NB4 (cell line): ENCODE measurements at regions not wholly inside any gene's neighbourhood (a gene's known extent, or its start where the extent isn't known, plus 50 kb on each side); places are given as distances from the start of the nearest gene placed in this dataset.

Source experiments
- DNase-seq: peaks from one replicate; pipeline ENCODE4 v3.0.0; 2010; ENCODE audit warnings: low read depth
- H3K4me3 ChIP-seq: one replicate; pipeline ENCODE4 v1.5.1; 2011; ENCODE audit warnings: mild to moderate bottlenecking, low read depth, low read length, moderate library complexity
- MYC ChIP-seq: IDR thresholded peaks from 2 replicates; pipeline ENCODE4 v1.6.1; 2011; ENCODE audit warnings: low read depth, low read length
- POLR2A ChIP-seq: IDR thresholded peaks from 2 replicates; pipeline ENCODE4 v1.6.1; 2011; ENCODE audit warnings: mild to moderate bottlenecking; ENCODE audit not compliant: insufficient read length; ENCODE audit errors: extremely low read depth
- TF ChIP-seq, protein P1 (sequence below): IDR thresholded peaks from one replicate; pipeline ENCODE4 v1.5.1; 2012; ENCODE audit warnings: low read depth, low read length
- TF ChIP-seq, protein P2 (sequence below): IDR thresholded peaks from 2 replicates; pipeline ENCODE4 v1.6.1; 2011; ENCODE audit warnings: low read depth, low read length

DNA sequence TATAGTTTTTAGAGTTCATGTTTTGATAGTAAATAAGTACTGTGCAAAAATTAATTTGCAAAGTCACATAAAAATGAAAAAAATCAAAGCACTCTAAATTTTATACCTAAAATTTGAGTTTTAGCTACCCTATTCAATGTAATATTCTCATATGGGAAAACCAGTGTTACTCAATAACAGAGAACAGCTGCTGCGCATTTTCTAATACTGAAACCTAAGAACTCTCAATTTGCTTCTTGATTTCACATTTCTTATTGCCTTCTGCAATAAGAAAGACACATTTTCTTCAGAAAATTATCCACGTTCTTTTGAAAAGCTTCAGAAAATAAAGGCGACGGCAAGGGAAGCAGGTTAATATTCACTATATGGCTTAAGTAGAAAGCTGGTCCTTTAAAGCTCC, 199.1 kb upstream of the CCDC150 start:
- H3K4me3 ChIP-seq: no peak overlapping the region
- no peak for DNase-seq
- TF ChIP-seq, protein P1, sequence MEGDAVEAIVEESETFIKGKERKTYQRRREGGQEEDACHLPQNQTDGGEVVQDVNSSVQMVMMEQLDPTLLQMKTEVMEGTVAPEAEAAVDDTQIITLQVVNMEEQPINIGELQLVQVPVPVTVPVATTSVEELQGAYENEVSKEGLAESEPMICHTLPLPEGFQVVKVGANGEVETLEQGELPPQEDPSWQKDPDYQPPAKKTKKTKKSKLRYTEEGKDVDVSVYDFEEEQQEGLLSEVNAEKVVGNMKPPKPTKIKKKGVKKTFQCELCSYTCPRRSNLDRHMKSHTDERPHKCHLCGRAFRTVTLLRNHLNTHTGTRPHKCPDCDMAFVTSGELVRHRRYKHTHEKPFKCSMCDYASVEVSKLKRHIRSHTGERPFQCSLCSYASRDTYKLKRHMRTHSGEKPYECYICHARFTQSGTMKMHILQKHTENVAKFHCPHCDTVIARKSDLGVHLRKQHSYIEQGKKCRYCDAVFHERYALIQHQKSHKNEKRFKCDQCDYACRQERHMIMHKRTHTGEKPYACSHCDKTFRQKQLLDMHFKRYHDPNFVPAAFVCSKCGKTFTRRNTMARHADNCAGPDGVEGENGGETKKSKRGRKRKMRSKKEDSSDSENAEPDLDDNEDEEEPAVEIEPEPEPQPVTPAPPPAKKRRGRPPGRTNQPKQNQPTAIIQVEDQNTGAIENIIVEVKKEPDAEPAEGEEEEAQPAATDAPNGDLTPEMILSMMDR: no peak
- TF ChIP-seq POLR2A (no peak), MYC (no peak)
- TF ChIP-seq, protein P2, sequence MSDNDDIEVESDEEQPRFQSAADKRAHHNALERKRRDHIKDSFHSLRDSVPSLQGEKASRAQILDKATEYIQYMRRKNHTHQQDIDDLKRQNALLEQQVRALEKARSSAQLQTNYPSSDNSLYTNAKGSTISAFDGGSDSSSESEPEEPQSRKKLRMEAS: no peak

DNA sequence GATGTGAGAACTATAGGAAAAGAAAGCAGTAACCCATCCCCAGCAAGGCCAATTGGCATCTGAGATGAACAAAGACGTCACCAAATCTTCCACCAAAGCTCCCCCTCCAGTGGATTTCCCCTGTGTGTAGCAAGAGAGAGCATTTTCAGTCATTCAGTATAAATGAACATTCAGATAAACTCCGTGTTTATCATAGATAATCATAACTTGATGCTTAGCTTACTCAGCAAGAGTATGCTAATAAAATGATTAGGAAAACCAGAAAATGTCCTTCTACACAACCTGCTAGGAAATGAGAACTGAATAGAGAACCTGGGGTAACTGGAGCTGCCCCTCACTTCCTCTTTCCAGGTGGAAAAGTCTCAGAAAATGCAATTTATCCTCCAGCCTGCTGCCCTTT, 198.0 kb upstream of the CCDC150 start:
- no peak for DNase-seq
- no peak for TF ChIP-seq POLR2A
- no peak for TF ChIP-seq MYC
- TF ChIP-seq, protein P1: no peak
- H3K4me3 ChIP-seq: no peak overlapping the region

DNA sequence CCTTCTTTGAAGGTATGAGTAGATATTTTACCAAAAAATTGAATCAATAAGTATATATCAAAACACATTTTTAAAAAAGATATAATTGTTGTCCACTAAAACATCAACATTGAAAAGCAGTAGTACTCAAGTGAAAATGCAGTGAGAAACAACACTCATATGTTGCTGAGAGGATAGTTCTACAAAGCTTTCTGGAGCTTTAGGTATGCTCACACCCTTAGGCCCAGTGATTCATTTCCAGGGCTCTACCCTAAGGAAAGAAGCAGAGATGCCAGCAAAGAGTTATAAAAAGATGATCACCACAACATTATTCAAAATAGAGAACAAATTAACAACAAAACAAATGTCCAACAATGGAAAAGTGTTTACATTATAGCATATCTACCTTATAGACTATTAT, 197.3 kb upstream of the CCDC150 start:
- no peak overlapping the region for H3K4me3 ChIP-seq
- no peak for DNase-seq
- TF ChIP-seq MYC (no peak), POLR2A (no peak)
- TF ChIP-seq, protein P1: no peak
- TF ChIP-seq, protein P2: no peak

DNA sequence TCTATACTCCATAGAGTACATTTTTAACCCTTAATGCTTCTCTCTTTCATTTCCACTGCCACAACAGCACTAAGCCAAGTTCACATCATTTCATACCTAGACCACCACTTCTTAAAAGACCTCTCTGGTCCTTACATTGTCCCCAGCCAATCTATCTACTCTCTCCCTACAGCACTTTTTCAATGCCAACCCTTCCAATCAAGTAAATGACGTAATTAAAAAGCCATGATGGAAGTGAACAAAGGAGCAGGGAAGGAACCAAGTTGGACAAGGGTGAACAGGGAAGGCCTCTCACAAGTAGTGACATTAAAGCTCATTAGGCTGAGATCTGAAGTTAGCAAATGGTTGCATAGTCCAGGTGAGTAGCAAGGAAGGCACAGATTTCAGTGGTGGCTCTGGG, 195.1 kb upstream of the CCDC150 start:
- TF ChIP-seq POLR2A (no peak), MYC (no peak)
- TF ChIP-seq, protein P1: no peak
- TF ChIP-seq, protein P2: no peak
- no peak for DNase-seq

DNA sequence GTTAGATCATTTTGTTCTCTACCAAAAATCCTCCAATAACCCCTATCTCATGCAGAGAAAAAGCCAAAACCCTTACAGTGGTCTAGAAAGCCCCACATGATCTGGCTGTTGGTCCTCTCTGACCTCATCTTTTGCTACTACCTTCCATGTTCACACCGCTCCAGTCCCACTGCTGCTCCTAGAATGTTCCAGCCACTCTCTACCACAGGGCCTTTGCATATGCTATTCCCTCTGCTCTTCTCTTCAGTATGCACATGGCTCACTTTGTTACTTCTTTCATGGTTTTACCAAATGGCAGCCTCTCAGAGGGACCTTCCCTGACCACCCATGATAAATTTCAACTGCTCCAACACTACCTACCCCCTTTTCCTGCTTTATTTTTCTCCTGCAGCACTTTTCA, 193.5 kb upstream of the CCDC150 start:
- no peak for TF ChIP-seq POLR2A
- TF ChIP-seq, protein P2: no peak
- TF ChIP-seq, protein P1: no peak
- TF ChIP-seq MYC: no peak
- no peak for DNase-seq
- no peak overlapping the region for H3K4me3 ChIP-seq

More for the DNA sequence above, 195.1 kb upstream of the CCDC150 start:
- no peak overlapping the region for H3K4me3 ChIP-seq

DNA sequence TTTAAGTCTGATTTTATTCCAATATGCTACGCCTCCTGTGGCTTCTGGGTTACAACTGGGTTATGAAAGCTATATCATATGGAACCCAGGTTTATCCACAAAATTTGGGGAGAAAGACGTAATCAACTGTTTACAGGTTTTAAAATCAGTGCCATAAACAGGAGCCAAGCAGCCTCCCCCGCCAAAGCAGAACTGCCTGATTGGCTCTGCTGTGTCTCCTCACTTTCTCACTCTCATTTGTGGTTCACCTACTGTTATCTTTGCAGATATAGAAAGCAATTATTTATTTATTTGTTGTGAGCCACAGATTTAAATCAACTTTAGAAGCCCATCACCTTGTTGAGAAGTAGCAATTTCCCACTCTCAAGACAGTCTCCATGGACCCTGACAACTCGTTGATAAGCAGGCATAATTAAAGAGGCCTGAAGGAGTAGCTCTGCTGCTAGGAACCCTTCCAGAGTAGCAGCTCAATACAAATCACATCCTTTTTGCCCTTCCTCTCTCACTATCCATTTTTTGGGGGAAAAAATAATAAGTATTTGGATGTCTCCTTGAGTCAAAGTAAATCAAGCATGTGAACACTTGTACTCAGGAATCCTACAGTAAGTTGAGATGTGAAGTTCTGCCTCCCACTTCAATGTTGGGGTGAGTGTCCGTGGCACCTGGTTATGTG, 191.0 kb upstream of the CCDC150 start:
- no peak for DNase-seq
- no peak for TF ChIP-seq MYC
- TF ChIP-seq, protein P1: no peak
- TF ChIP-seq, protein P2: no peak
- TF ChIP-seq POLR2A: no peak
- H3K4me3 ChIP-seq: no peak overlapping the region
